ENCODE measurements at regions not wholly inside any gene's neighbourhood (a gene's known extent, or its start where the extent isn't known, plus 50 kb on each side); places are given as distances from the start of the nearest gene placed in this dataset.

DNA sequence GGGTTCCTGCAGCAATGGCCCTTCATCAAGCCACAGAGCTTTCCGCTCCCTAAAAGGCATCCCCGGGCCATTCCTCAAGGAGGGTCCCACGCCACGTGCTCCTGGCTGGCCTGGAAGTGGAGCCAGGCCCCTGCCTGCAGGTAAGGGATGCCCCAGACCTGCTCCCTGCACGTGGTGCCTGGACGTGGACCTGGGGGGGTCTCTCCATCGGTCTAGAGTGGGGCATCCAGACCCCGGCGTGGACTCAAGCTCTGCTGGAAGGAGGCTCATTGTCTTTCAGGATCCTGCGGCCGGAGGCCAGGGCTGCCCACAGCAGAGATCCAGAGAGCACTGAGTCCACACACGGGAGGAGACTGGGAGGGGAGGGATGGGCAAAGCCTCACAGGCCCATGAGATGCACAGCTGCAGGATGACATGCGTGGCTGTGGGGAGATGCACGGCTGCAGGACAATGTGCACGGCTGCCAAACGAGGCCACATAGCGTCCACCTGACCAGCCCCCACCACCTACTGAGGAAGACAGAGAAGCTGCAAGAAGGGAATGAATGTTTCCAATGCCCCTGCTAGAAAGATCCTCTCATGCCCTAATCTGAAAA, 236.7 kb downstream of the BRD1 start:
- Histone ChIP-seq H3K9me3 (ENCODE audit: control insufficient read depth, insufficient read depth, low read depth, low read length) (no peaks in the 10 kb centered on the region), H3K27ac (ENCODE audit: extremely low read depth, low read depth, low read length) (no peak overlapping the region), H3K36me3 (ENCODE audit: control insufficient read depth in 2 of 2, insufficient read depth in 1 of 2, low read length in 2 of 2) (no peaks in the 10 kb centered on the region), H3K4me1 (ENCODE audit: control insufficient read depth, insufficient read depth, low read length) (no peaks in the 10 kb centered on the region), H3K4me3 (ENCODE audit: low read depth, low read length) (no peak overlapping the region)
- no peak for TF ChIP-seq ZNF776 (tag by site-specific recombination; IDR thresholded peaks at IDR 0.05; ENCODE audit: borderline replicate concordance)
- no peak for TF ChIP-seq ZNF391 (tag by site-specific recombination; IDR thresholded peaks at IDR 0.05; ENCODE audit: borderline replicate concordance, low read depth)
- POLR2A ChIA-PET = no interaction called here
- CTCF ChIA-PET = interaction anchor here (0.6 kb wide), 1 partner anchor 22 kb away, joined by 3 read pairs; no protein-coding TSS in a partner anchor

GRCh38 chr22:49590381-49590780, 237.3 kb downstream of the BRD1 start:
- H3K9me3 ChIP-seq (ENCODE audit: control insufficient read depth, insufficient read depth, low read depth, low read length) = no peaks in the 10 kb centered on the region
- H3K4me1 ChIP-seq (ENCODE audit: control insufficient read depth, insufficient read depth, low read length) = no peaks in the 10 kb centered on the region
- no peak for TF ChIP-seq ZNF776 (tag by site-specific recombination; IDR thresholded peaks at IDR 0.05; ENCODE audit: borderline replicate concordance)
- TF ChIP-seq ZNF302 (tag by site-specific recombination; IDR thresholded peaks at IDR 0.05; ENCODE audit: low read depth) = no peak
- TF ChIP-seq ZNF2 (tag by site-specific recombination; IDR thresholded peaks at IDR 0.05) = no peak
- no peak for TF ChIP-seq ZNF626 (tag by site-specific recombination; IDR thresholded peaks at IDR 0.05)
- TF ChIP-seq, protein P1, sequence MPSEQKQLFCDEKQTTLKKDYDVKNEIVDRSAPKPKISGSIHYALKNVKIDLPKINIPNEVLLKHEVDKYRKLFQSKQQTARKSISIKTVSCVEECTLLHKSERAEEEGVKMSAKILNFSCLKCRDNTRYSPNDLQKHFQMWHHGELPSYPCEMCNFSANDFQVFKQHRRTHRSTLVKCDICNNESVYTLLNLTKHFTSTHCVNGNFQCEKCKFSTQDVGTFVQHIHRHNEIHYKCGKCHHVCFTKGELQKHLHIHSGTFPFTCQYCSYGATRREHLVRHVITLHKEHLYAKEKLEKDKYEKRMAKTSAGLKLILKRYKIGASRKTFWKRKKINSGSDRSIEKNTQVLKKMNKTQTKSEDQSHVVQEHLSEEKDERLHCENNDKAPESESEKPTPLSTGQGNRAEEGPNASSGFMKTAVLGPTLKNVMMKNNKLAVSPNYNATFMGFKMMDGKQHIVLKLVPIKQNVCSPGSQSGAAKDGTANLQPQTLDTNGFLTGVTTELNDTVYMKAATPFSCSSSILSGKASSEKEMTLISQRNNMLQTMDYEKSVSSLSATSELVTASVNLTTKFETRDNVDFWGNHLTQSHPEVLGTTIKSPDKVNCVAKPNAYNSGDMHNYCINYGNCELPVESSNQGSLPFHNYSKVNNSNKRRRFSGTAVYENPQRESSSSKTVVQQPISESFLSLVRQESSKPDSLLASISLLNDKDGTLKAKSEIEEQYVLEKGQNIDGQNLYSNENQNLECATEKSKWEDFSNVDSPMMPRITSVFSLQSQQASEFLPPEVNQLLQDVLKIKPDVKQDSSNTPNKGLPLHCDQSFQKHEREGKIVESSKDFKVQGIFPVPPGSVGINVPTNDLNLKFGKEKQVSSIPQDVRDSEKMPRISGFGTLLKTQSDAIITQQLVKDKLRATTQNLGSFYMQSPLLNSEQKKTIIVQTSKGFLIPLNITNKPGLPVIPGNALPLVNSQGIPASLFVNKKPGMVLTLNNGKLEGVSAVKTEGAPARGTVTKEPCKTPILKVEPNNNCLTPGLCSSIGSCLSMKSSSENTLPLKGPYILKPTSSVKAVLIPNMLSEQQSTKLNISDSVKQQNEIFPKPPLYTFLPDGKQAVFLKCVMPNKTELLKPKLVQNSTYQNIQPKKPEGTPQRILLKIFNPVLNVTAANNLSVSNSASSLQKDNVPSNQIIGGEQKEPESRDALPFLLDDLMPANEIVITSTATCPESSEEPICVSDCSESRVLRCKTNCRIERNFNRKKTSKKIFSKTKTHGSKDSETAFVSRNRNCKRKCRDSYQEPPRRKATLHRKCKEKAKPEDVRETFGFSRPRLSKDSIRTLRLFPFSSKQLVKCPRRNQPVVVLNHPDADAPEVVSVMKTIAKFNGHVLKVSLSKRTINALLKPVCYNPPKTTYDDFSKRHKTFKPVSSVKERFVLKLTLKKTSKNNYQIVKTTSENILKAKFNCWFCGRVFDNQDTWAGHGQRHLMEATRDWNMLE (tag by site-specific recombination; conservative IDR thresholded peaks at IDR 0.05; ENCODE audit: low read depth) = no peak
- TF ChIP-seq, protein P2, sequence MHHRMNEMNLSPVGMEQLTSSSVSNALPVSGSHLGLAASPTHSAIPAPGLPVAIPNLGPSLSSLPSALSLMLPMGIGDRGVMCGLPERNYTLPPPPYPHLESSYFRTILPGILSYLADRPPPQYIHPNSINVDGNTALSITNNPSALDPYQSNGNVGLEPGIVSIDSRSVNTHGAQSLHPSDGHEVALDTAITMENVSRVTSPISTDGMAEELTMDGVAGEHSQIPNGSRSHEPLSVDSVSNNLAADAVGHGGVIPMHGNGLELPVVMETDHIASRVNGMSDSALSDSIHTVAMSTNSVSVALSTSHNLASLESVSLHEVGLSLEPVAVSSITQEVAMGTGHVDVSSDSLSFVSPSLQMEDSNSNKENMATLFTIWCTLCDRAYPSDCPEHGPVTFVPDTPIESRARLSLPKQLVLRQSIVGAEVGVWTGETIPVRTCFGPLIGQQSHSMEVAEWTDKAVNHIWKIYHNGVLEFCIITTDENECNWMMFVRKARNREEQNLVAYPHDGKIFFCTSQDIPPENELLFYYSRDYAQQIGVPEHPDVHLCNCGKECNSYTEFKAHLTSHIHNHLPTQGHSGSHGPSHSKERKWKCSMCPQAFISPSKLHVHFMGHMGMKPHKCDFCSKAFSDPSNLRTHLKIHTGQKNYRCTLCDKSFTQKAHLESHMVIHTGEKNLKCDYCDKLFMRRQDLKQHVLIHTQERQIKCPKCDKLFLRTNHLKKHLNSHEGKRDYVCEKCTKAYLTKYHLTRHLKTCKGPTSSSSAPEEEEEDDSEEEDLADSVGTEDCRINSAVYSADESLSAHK (tag by site-specific recombination; IDR thresholded peaks at IDR 0.05) = no peak
- TF ChIP-seq ZNF24 (tag by site-specific recombination; IDR thresholded peaks at IDR 0.05) = no peak
- TF ChIP-seq ZNF23 (tag by site-specific recombination; IDR thresholded peaks at IDR 0.05; ENCODE audit: borderline replicate concordance) = no peak
- no peak overlapping the region for H3K27ac ChIP-seq (ENCODE audit: extremely low read depth, low read depth, low read length)
- no peaks in the 10 kb centered on the region for H3K36me3 ChIP-seq (ENCODE audit: control insufficient read depth in 2 of 2, insufficient read depth in 1 of 2, low read length in 2 of 2)
- ChIA-PET CTCF (no interaction called here), POLR2A (no interaction called here)
- H3K4me3 ChIP-seq (ENCODE audit: low read depth, low read length) = no peak overlapping the region

DNA sequence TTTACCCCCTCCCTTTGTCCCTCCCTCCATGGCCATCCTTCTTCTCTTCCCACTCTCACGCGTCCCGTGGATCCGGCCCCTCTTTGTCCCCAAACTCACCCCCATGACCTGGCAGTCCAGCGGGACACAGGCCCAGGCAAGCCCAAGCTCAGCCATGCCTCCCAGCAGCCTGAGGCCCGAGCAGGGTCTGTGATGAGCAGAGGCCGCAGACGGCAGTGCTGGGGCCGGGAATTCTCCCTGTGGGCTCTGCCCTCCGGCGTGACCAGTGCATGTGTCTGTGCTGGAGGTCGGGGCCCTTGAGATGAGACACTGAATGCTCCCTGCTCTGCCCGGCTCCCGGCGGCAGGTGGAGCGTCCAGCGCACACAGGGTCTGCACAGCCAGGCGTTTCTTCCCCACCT, 237.9 kb downstream of the BRD1 start:
- H3K4me3 ChIP-seq (ENCODE audit: low read depth, low read length) = no peak overlapping the region
- POLR2A ChIA-PET = interaction anchor here (1.1 kb wide), 1 partner anchor 40 kb away, joined by 3 read pairs; no protein-coding TSS in a partner anchor
- no peaks in the 10 kb centered on the region for H3K4me1 ChIP-seq (ENCODE audit: control insufficient read depth, insufficient read depth, low read length)
- CTCF ChIA-PET = no interaction called here
- H3K36me3 ChIP-seq (ENCODE audit: control insufficient read depth in 2 of 2, insufficient read depth in 1 of 2, low read length in 2 of 2) = no peaks in the 10 kb centered on the region
- TF ChIP-seq ZNF521 (tag by site-specific recombination; IDR thresholded peaks at IDR 0.05) (no peak), ZNF211 (tag by site-specific recombination; IDR thresholded peaks at IDR 0.05; ENCODE audit: low read depth) (no peak), ZBTB48 (tag by site-specific recombination; IDR thresholded peaks at IDR 0.05) (no peak), ZNF214 (tag by site-specific recombination; IDR thresholded peaks at IDR 0.05; ENCODE audit: borderline replicate concordance) (no peak), ZNF530 (tag by site-specific recombination; IDR thresholded peaks at IDR 0.05; ENCODE audit: low read depth) (no peak), ZNF664 (tag by site-specific recombination; IDR thresholded peaks at IDR 0.05) (no peak)
- no peaks in the 10 kb centered on the region for H3K9me3 ChIP-seq (ENCODE audit: control insufficient read depth, insufficient read depth, low read depth, low read length)
- H3K27ac ChIP-seq (ENCODE audit: extremely low read depth, low read depth, low read length) = no peak overlapping the region
